K562 (cell line): ENCODE measurements at regions not wholly inside any gene's neighbourhood (a gene's known extent, or its start where the extent isn't known, plus 50 kb on each side); places are given as distances from the start of the nearest gene placed in this dataset.

Experiments used
- CBX2 ChIP-seq: fragments of 200-600 bp; sonication (generic); IDR thresholded peaks from one replicate; pipeline ENCODE4 v1.6.1; 2012; ENCODE audit warnings: mild to moderate bottlenecking, low read length, inconsistent platforms; ENCODE audit not compliant: insufficient read depth, poor library complexity, severe bottlenecking
- FOXP1 ChIP-seq: sonication (generic); formaldehyde crosslinking; IDR thresholded peaks from 2 replicates; pipeline ENCODE4 v1.8.0; 2022; ENCODE audit warnings: mild to moderate bottlenecking, missing genetic modification reagents
- NR3C1 ChIP-seq: sonication (generic); formaldehyde crosslinking; IDR thresholded peaks from 2 replicates; pipeline ENCODE4 v1.8.1; 2022; ENCODE audit warnings: missing genetic modification reagents
- RAD51 ChIP-seq: fragments of 450-650 bp; IDR thresholded peaks from 2 replicates; pipeline ENCODE4 v1.7.1; 2016; ENCODE audit warnings: low read depth, mild to moderate bottlenecking, borderline replicate concordance
- SIN3A ChIP-seq, 2 experiments: fragments of 150-350 bp in 1 of 2; IDR thresholded peaks; 2 replicates each; pipeline ENCODE4 v1.6.1; 2011 to 2016; ENCODE audit warnings: borderline replicate concordance in 2 of 2, low read depth in 2 of 2, low read length in 2 of 2, mild to moderate bottlenecking in 2 of 2, moderate library complexity in 2 of 2; ENCODE audit not compliant: control insufficient read depth in 1 of 2
- SMAD2 ChIP-seq: fragments of 150-350 bp; IDR thresholded peaks from 2 replicates; pipeline ENCODE4 v1.6.1; 2014; ENCODE audit warnings: low read depth, mild to moderate bottlenecking, low read length
- YY1 ChIP-seq, 3 experiments: IDR thresholded peaks; 2 replicates each; pipeline ENCODE4 v1.6.1; 2011; ENCODE audit warnings: low read length in 2 of 3, mild to moderate bottlenecking in 2 of 3, moderate library complexity in 2 of 3, borderline replicate concordance in 1 of 3, control low read depth in 1 of 3, low read depth in 1 of 3; ENCODE audit not compliant: insufficient read depth in 3 of 3, insufficient replicate concordance in 2 of 3, control insufficient read depth in 1 of 3, insufficient read length in 1 of 3; ENCODE audit errors: extremely low read depth in 1 of 3
- ZNF644 ChIP-seq: fragments of 200-800 bp; sonication (Bioruptor generic); IDR thresholded peaks from 2 replicates; pipeline ENCODE4 v1.6.1; 2016; ENCODE audit warnings: low read depth, missing genetic modification characterization, missing compliant biosample characterization
- TF ChIP-seq, protein P1 (sequence below): sonication (generic); formaldehyde crosslinking; IDR thresholded peaks from 2 replicates; pipeline ENCODE4 v1.8.1; 2023; ENCODE audit warnings: missing genetic modification reagents, mild to moderate bottlenecking, borderline replicate concordance
- TF ChIP-seq, protein P2 (sequence below): fragments of 250-450 bp; sonication (Bioruptor Pico); IDR thresholded peaks from 2 replicates; pipeline ENCODE4 v1.8.0; 2021; ENCODE audit warnings: borderline replicate concordance, mild to moderate bottlenecking, moderate library complexity; ENCODE audit not compliant: poor library complexity, severe bottlenecking

DNA sequence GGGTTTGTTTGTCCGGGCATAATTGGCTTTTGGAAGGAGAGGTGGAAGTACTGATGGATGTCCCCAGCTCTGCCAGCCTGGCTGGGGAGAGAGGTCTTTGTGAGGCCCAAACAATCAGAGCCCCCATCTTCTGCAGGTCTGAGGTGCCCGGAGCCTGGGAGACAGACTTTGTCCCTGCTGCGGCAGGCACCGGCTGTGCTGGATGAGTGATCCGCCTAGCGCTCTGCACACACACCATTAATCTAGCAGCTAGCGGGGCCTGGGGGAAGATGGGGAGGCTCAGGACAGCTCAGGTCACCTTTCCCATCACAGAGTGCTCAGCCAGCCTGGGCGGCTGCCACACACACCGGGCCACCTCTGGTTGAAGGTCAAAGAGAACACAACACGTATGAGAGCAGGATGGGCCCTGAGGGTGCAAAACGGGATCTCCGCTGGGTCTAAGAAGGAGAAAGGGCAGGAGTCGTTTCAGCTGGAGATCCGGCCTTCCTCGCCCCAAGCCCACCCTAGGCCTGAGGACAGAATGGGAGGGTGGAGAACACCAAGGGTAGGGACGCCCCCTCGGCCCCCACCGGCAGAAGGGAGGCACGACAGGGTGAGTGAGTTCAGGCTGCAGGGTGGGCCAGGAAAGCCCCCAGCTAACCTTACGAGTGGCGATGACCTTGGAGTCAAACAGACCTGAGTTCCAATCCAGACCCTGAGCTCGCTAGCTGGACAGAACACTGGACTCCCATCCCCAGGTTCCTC, 341.8 kb downstream of the NPHP4 start:
- TF ChIP-seq YY1 (IDR thresholded peaks at IDR 0.05; ENCODE audit: borderline replicate concordance in 1 of 3, control insufficient read depth in 1 of 3, extremely low read depth in 1 of 3, insufficient read depth in 3 of 3, insufficient read length in 1 of 3, insufficient replicate concordance in 2 of 3, low read depth in 1 of 3, low read length in 2 of 3) (no peak), SIN3A (IDR thresholded peaks at IDR 0.05; ENCODE audit: borderline replicate concordance in 2 of 2, control insufficient read depth in 1 of 2, low read depth in 2 of 2, low read length in 2 of 2) (no peak), RAD51 (no peak), NR3C1 (no peak), ZNF644 (tag) (no peak), CBX2 (no peak), FOXP1 (CRISPR knock-in tag) (no peak), SMAD2 (no peak)
- TF ChIP-seq, protein P1, sequence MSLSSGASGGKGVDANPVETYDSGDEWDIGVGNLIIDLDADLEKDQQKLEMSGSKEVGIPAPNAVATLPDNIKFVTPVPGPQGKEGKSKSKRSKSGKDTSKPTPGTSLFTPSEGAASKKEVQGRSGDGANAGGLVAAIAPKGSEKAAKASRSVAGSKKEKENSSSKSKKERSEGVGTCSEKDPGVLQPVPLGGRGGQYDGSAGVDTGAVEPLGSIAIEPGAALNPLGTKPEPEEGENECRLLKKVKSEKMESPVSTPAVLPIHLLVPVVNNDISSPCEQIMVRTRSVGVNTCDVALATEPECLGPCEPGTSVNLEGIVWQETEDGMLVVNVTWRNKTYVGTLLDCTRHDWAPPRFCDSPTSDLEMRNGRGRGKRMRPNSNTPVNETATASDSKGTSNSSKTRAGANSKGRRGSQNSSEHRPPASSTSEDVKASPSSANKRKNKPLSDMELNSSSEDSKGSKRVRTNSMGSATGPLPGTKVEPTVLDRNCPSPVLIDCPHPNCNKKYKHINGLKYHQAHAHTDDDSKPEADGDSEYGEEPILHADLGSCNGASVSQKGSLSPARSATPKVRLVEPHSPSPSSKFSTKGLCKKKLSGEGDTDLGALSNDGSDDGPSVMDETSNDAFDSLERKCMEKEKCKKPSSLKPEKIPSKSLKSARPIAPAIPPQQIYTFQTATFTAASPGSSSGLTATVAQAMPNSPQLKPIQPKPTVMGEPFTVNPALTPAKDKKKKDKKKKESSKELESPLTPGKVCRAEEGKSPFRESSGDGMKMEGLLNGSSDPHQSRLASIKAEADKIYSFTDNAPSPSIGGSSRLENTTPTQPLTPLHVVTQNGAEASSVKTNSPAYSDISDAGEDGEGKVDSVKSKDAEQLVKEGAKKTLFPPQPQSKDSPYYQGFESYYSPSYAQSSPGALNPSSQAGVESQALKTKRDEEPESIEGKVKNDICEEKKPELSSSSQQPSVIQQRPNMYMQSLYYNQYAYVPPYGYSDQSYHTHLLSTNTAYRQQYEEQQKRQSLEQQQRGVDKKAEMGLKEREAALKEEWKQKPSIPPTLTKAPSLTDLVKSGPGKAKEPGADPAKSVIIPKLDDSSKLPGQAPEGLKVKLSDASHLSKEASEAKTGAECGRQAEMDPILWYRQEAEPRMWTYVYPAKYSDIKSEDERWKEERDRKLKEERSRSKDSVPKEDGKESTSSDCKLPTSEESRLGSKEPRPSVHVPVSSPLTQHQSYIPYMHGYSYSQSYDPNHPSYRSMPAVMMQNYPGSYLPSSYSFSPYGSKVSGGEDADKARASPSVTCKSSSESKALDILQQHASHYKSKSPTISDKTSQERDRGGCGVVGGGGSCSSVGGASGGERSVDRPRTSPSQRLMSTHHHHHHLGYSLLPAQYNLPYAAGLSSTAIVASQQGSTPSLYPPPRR: no peak
- TF ChIP-seq, protein P2, sequence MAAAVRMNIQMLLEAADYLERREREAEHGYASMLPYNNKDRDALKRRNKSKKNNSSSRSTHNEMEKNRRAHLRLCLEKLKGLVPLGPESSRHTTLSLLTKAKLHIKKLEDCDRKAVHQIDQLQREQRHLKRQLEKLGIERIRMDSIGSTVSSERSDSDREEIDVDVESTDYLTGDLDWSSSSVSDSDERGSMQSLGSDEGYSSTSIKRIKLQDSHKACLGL: no peak
